ENCODE measurements at regions not wholly inside any gene's neighbourhood (a gene's known extent, or its start where the extent isn't known, plus 50 kb on each side); places are given as distances from the start of the nearest gene placed in this dataset.

DNA sequence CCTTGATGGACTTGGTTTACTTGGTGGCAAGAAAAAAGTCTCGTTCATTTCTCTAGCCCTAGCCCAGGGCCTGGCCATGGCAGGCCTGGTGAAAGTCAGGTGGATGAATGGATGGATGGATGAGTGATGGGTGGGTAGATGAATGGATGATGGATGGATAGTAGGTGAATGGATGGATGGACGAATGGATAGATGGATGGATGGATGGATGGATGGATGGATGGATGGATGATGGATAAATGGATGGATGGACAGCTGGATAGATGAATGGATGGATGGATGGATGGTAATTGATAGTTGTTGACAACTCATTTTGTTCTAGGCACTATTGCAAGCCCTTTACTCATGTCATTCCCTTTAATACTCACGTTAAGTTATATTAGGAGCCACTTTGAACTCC, 86.1 kb upstream of the ANO1 start:
- FAIRE-seq = no peak
- H4K20me1 ChIP-seq (ENCODE audit: insufficient read depth, low read length) = no peaks in the 10 kb centered on the region

DNA sequence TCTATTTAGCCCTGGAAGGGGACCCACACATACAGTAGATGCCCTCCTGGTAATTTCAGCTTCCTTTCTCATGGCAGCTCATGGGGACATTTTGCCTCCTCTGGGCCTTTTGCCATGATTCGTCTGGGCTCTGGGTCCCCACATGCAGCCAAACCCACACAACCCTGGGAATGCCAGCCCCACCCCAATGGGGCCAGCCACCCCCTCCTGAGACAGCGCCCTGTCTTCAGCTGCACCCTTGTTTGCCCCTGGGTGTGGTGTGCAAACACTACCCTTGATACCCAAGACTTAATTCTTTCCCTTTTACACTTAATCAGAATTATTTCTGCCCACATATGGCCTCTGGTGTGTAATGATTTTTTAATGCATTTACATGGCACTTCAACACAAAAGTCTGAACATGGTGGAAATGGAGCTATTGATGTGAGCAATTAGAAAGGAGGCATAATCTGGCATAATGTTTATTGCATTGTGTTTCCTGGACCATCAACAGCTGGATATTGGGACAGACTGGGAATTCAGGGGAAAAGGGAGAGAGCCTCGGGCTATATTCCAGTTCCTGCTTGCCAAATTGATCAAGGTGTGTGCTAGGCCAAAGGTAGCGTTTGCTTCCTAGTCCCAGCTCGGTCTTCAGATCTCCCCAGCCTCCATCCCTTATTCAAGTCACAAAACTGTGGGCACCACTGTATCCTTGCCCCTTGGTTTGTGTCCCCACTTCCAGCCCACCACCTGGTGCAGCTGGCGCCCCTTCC, 85.0 kb upstream of the ANO1 start:
- Mint-ChIP-seq H3K4me1 (ENCODE audit: low read depth, unreplicated experiment) (no peaks in the 10 kb centered on the region), H3K9me3 (ENCODE audit: unreplicated experiment) (peaks cover 5% of the 10 kb centered on the region), H3K27ac (ENCODE audit: unreplicated experiment) (no peak overlapping the region), H3K27me3 (ENCODE audit: low read depth, unreplicated experiment) (peaks cover 55% of the 10 kb centered on the region), H3K4me3 (ENCODE audit: unreplicated experiment) (no peak overlapping the region), H3K36me3 (ENCODE audit: low read depth, unreplicated experiment) (no peaks in the 10 kb centered on the region)
- Histone ChIP-seq H3K4me2 (ENCODE audit: low read length) (no peak overlapping the region), H3K27ac (ENCODE audit: low read depth, low read length) (no peak overlapping the region), H3K79me2 (ENCODE audit: insufficient read depth, low read length) (no peaks in the 10 kb centered on the region), H4K20me1 (ENCODE audit: insufficient read depth, low read length) (no peaks in the 10 kb centered on the region), H2AFZ (ENCODE audit: low read depth, low read length) (no peak overlapping the region), H3K27me3 (ENCODE audit: insufficient read depth, low read length) (peaks cover 11% of the 10 kb centered on the region), H3K4me3 (ENCODE audit: insufficient read depth, low read depth, low read length) (no peak overlapping the region), H3K4me1 (ENCODE audit: insufficient read depth, low read length) (no peaks in the 10 kb centered on the region), H3K36me3 (ENCODE audit: insufficient read depth, low read length) (no peaks in the 10 kb centered on the region), H3K9ac (ENCODE audit: low read length) (no peak overlapping the region), H3K9me3 (ENCODE audit: insufficient read depth, low read depth, low read length) (no peaks in the 10 kb centered on the region)
- TF ChIP-seq, protein P1, sequence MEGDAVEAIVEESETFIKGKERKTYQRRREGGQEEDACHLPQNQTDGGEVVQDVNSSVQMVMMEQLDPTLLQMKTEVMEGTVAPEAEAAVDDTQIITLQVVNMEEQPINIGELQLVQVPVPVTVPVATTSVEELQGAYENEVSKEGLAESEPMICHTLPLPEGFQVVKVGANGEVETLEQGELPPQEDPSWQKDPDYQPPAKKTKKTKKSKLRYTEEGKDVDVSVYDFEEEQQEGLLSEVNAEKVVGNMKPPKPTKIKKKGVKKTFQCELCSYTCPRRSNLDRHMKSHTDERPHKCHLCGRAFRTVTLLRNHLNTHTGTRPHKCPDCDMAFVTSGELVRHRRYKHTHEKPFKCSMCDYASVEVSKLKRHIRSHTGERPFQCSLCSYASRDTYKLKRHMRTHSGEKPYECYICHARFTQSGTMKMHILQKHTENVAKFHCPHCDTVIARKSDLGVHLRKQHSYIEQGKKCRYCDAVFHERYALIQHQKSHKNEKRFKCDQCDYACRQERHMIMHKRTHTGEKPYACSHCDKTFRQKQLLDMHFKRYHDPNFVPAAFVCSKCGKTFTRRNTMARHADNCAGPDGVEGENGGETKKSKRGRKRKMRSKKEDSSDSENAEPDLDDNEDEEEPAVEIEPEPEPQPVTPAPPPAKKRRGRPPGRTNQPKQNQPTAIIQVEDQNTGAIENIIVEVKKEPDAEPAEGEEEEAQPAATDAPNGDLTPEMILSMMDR (IDR thresholded peaks at IDR 0.05; ENCODE audit: insufficient read depth, low read depth, low read length) = no peak
- no peak for TF ChIP-seq EZH2 (IDR thresholded peaks at IDR 0.05; ENCODE audit: insufficient read depth, low read length)
- DNase-seq (ENCODE audit: low read depth) (no peak), FAIRE-seq (no peak)

More for the DNA sequence above, 86.1 kb upstream of the ANO1 start:
- Mint-ChIP-seq H3K27me3 (ENCODE audit: low read depth, unreplicated experiment) (peaks cover 65% of the 10 kb centered on the region), H3K4me1 (ENCODE audit: low read depth, unreplicated experiment) (no peaks in the 10 kb centered on the region), H3K4me3 (ENCODE audit: unreplicated experiment) (no peak overlapping the region), H3K9me3 (ENCODE audit: unreplicated experiment) (peaks cover 5% of the 10 kb centered on the region), H3K27ac (ENCODE audit: unreplicated experiment) (no peak overlapping the region), H3K36me3 (ENCODE audit: low read depth, unreplicated experiment) (no peaks in the 10 kb centered on the region)
- Histone ChIP-seq H3K9ac (ENCODE audit: low read length) (no peak overlapping the region), H3K4me3 (ENCODE audit: insufficient read depth, low read depth, low read length) (no peak overlapping the region), H3K27ac (ENCODE audit: low read depth, low read length) (no peak overlapping the region), H3K79me2 (ENCODE audit: insufficient read depth, low read length) (no peaks in the 10 kb centered on the region), H3K4me2 (ENCODE audit: low read length) (no peak overlapping the region), H2AFZ (ENCODE audit: low read depth, low read length) (no peak overlapping the region), H3K36me3 (ENCODE audit: insufficient read depth, low read length) (no peaks in the 10 kb centered on the region), H3K9me3 (ENCODE audit: insufficient read depth, low read depth, low read length) (no peaks in the 10 kb centered on the region), H3K4me1 (ENCODE audit: insufficient read depth, low read length) (no peaks in the 10 kb centered on the region), H3K27me3 (ENCODE audit: insufficient read depth, low read length) (peaks cover 14% of the 10 kb centered on the region)
- TF ChIP-seq, protein P1 (IDR thresholded peaks at IDR 0.05; ENCODE audit: insufficient read depth, low read depth, low read length) = no peak
- no peak for TF ChIP-seq EZH2 (IDR thresholded peaks at IDR 0.05; ENCODE audit: insufficient read depth, low read length)
- DNase-seq (ENCODE audit: low read depth) = no peak

DNA sequence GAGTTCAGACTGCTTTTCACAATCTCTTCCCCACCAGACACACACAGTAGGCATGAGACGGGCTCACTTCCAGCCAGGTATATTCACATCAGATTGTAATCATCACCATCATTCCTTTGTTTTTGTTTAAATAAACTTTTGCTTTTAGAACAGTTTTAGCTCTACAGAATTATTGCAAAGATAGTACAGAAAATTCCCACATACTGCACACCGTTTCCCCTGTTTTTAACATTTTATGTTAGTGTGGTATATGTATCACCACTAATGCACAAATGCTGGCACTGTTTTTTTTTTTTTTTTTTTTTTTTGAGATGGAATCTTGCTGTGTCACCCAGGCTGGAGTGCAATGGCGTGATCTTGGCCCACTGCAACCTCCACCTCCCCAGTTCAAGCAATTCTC, 83.3 kb upstream of the ANO1 start:
- H3K9me3 ChIP-seq (ENCODE audit: insufficient read depth, low read depth, low read length) = no peaks in the 10 kb centered on the region
- Mint-ChIP-seq H3K36me3 (ENCODE audit: low read depth, unreplicated experiment) (no peaks in the 10 kb centered on the region), H3K27ac (ENCODE audit: unreplicated experiment) (no peak overlapping the region), H3K27me3 (ENCODE audit: low read depth, unreplicated experiment) (peaks cover 49% of the 10 kb centered on the region), H3K9me3 (ENCODE audit: unreplicated experiment) (peaks cover 5% of the 10 kb centered on the region), H3K4me3 (ENCODE audit: unreplicated experiment) (no peak overlapping the region), H3K4me1 (ENCODE audit: low read depth, unreplicated experiment) (no peaks in the 10 kb centered on the region)
- no peaks in the 10 kb centered on the region for H4K20me1 ChIP-seq (ENCODE audit: insufficient read depth, low read length)
- DNase-seq (ENCODE audit: low read depth) = no peak
- H3K79me2 ChIP-seq (ENCODE audit: insufficient read depth, low read length) = no peaks in the 10 kb centered on the region
- TF ChIP-seq, protein P1 (IDR thresholded peaks at IDR 0.05; ENCODE audit: insufficient read depth, low read depth, low read length) = no peak
- no peak for TF ChIP-seq EZH2 (IDR thresholded peaks at IDR 0.05; ENCODE audit: insufficient read depth, low read length)
- H3K9ac ChIP-seq (ENCODE audit: low read length) = no peak overlapping the region
- no peak overlapping the region for H2AFZ ChIP-seq (ENCODE audit: low read depth, low read length)
- no peak for FAIRE-seq
- H3K4me1 ChIP-seq (ENCODE audit: insufficient read depth, low read length) = no peaks in the 10 kb centered on the region
- H3K4me3 ChIP-seq (ENCODE audit: insufficient read depth, low read depth, low read length) = no peak overlapping the region
- no peaks in the 10 kb centered on the region for H3K36me3 ChIP-seq (ENCODE audit: insufficient read depth, low read length)
- peaks cover 4% of the 10 kb centered on the region for H3K27me3 ChIP-seq (ENCODE audit: insufficient read depth, low read length)
- no peak overlapping the region for H3K27ac ChIP-seq (ENCODE audit: low read depth, low read length)
- H3K4me2 ChIP-seq (ENCODE audit: low read length) = no peak overlapping the region
